Activated CD4-positive, alpha-beta T cell treated with anti-CD3 and anti-CD28 coated beads for 24 hours (primary cell): ENCODE measurements at regions not wholly inside any gene's neighbourhood (a gene's known extent, or its start where the extent isn't known, plus 50 kb on each side); places are given as distances from the start of the nearest gene placed in this dataset.

Experiments used
- DNase-seq, 2 donors: peaks; one replicate each; pipeline ENCODE4 v3.0.0-alpha.2; 2020; ENCODE audit warnings: low read depth in 2 of 2

GRCh38 chr4:108527723-108528122, 92.7 kb upstream of the RPL34 start:
- no peak for DNase-seq

DNA sequence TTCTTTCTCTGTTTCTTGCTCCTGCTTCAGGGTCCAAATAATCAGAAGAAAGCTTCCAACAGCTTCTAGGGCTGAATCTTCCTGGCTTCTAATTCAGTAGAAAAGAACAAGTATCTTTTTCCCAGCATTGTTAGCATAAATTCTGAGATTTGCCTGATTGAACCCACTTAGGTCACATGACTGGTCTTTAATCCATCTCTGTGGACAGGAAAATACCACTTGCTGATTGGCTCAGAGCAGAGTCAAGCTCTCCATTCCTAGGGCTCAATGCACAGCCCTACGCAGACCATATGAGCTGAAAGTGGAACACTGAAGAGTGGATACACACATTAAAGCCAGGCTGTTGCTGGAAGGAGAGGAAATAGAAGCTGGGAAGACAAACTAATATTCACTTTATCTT, 99.6 kb upstream of the RPL34 start:
- DNase-seq: no peak

GRCh38 chr4:108519911-108520601, 100.3 kb upstream of the RPL34 start:
- DNase-seq: no peak

- DNase-seq: no peak
These were observed 101.1 kb upstream of the RPL34 start for GRCh38 chr4:108519208-108519833.

DNA sequence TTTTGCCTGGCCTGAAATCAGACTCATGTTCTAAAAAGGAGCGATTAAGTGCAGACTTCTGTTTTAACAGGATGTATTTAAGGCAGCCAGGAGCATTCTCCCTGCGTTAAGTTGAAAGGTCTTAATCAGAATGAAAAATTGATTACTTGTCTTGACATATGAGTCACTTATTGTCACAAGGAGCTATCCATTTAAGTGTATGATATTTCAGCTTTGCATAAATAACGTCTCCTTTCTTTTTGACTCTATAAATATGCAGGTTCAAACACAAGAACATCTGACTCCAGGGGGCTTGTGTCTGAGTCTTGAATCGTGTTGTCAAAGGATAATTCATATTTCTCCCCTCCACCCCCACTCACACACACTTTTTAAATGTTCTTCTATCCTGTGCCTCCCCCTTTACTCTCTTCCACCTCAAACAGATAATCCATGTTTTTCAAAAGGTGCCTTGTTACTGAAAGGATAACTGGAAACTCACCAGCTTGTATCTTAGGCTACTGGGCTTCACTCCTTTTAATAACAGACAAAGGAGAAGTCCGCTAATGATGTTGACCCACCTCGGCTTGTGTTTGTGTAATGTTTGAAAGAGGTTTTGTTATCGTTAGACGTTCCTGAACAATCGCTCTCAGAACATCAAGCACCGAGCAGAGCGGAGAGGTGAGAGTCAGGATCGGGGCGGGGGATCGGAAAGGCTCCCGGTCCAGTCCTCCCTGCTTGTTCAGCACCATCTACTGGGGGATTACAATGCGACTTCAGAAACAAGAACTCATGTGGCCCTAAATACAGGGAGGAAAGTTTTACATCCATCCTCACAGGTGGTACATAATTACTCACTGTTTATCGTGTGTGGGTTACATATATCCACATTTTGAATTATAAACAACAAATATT, 107.5 kb upstream of the RPL34 start:
- DNase-seq: peak; percentile 18 to 30

DNA sequence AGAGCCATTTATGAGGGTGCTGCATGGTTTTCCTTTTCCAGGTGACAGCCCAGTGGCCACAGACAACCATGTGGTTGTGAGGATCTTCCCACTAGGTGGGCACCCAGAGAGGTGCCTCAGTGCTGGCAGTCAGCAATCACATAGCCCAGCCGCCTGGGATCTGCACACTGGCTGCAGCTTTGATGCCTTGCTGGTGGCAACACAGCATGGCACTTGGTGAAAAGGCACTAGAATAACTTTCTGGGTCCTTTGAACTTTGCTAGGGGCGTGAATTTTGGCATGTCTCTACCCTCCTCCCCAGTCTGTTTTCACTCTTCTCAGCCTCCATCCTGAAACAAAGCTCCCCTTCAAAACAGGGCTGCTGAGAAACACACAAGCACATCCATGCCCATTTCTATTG, 108.8 kb upstream of the RPL34 start:
- DNase-seq: no peak

- DNase-seq: no peak
These were observed 118.0 kb upstream of the RPL34 start for GRCh38 chr4:108502356-108502755.

- no peak for DNase-seq
These were observed 121.5 kb upstream of the RPL34 start for GRCh38 chr4:108498925-108499324.

DNA sequence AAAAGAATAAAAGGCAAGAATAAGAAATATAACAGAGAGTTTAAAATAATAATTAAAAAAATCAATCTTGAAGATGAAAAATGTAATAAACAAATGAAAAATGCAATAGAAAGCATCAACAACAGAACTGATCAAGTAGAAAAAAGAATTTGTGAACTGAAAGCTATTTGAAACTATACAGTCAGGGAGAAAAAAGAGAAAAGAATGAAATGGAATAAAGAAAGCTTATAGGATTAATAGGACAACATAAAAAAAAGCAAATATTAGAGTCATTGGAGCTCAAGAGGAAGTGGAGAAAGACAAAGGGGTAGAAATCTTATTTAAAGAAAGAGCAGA, 126.8 kb upstream of the RPL34 start:
- no peak for DNase-seq

- no peak for DNase-seq
These were observed 127.4 kb upstream of the RPL34 start for GRCh38 chr4:108492816-108493595.

DNA sequence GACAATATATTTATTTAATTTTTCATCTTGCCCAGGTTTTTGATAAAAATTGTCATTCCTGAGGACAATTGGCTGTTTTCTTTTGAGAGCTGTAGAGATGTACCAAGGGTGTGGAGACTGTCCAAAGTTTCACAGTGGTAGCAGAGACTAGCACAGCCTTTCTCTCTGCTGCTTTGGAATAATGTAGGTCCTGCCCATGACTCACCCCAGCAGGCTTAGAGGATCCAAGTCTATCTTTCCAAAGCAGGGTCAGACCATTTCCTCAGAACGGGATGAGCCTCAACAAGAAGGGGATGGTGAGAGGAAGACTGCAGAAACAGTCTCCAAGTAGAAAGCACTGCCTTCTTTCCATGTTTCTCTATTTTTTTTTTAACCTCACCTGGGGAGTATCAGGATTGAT, 131.5 kb upstream of the RPL34 start:
- no peak for DNase-seq

GRCh38 chr4:108486046-108486445, 134.3 kb upstream of the RPL34 start:
- no peak for DNase-seq

GRCh38 chr4:108484187-108484586, 136.2 kb upstream of the RPL34 start:
- DNase-seq: no peak

DNA sequence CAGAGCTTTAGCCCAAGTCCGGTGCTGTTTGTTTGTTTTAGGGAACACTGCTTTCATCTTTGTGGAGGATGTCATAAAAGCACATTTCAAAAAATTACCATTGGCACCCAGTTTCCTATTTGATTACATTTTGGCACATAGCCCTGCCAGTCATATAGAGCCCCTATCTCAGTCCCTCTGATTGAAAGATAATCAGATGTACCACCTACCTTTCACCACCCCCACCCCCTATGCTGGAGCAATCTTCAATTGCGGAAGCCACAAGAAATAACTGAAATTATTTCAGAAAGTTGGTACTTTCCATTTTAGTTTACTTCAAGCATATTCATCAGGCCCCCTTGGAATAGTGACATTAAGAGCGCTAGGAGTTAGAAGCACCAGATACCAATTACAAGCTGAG, 136.7 kb upstream of the RPL34 start:
- no peak for DNase-seq

- no peak for DNase-seq
These were observed 137.3 kb upstream of the RPL34 start for GRCh38 chr4:108483079-108483478.

GRCh38 chr4:108480881-108481280, 139.5 kb upstream of the RPL34 start:
- no peak for DNase-seq

- DNase-seq: no peak
These were observed 142.8 kb upstream of the RPL34 start for GRCh38 chr4:108477527-108478108.

GRCh38 chr4:108473163-108473720, 147.1 kb upstream of the RPL34 start:
- DNase-seq: no peak

GRCh38 chr4:108466936-108467902, 153.2 kb upstream of the RPL34 start:
- DNase-seq: no peak

DNA sequence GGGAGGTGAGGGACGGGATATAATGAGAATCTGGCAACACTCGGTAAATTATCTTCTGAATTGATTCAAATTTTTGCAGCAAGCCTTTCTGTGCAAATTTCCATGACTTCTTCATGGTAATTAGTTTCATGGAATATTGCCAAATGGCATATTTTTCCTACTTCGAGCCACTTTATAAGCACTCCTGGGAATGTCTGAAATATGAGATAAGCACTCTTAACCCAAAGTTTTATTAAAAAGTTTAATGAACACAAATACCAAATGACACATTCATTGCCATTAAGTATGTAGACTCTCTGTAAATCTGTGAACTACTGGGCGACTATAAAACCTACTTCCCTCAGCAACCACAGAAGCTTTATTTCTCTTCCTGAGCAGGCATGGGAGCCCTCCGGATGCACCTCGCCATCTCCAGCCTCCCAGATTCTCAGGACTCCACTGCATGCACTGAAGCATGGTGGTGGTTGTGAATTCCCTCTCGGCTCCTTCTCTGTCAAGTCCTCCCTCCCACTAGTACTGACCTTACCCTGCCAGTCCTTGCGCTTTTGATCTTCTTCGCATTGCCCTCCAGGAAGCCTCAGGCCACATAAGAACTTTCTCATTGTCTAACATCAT, 154.4 kb upstream of the RPL34 start:
- DNase-seq: no peak
